GM12878 (cell line): ENCODE measurements at regions not wholly inside any gene's neighbourhood (a gene's known extent, or its start where the extent isn't known, plus 50 kb on each side); places are given as distances from the start of the nearest gene placed in this dataset.

Experiments
- ATAC-seq: fragments of 200-7000 bp; cut with Tn5 transposase; 3 replicates; pipeline ENCODE4 v1.9.1; 2020; ENCODE audit warnings: mild to moderate bottlenecking, moderate library complexity
- BruUV-seq: library from RNA; stranded (reverse); fragments of 400-500 nt; replicated peaks from 2 replicates; lab custom pipeline; 2021; lab: Mats Ljungman, UMichigan
- CTCF ChIA-PET: fragments of 300-600 bp; sonication (Branson Sonifier 250); formaldehyde crosslinking; extraction: SDS; loops from one replicate; lab custom pipeline; 2021; ENCODE audit warnings: inconsistent platforms; lab: Yijun Ruan, JAX
- POLR2A ChIA-PET: fragments of 350-600 bp; formaldehyde crosslinking; extraction: SDS; loops from one replicate; lab custom pipeline; 2021; ENCODE audit warnings: inconsistent platforms; lab: Charles Lee
- RAD21 ChIA-PET: fragments of 300-600 bp; sonication (Branson Sonifier 250); formaldehyde crosslinking; loops from one replicate; lab custom pipeline; 2023; ENCODE audit warnings: antibody characterized with exemption; ENCODE audit not compliant: unreplicated experiment; lab: Charles Lee
- SMC1A ChIA-PET: fragments of 300-600 bp; sonication (Branson Sonifier 250); formaldehyde crosslinking; loops from one replicate; lab custom pipeline; 2023; ENCODE audit not compliant: unreplicated experiment, uncharacterized antibody; lab: Charles Lee
- DNase-seq: peaks from one replicate; pipeline ENCODE4 v3.0.0-alpha.2; 2011; ENCODE audit warnings: low read depth, low spot score
- FAIRE-seq: peaks from 3 replicates; lab custom pipeline; 2011; peaks lifted over from hg19 to GRCh38; lab: Jason Lieb, UNC
- H2AFZ ChIP-seq: 2 replicates; pipeline ENCODE4 v1.6.0; 2011; ENCODE audit warnings: low read depth, low read length, control low read depth; ENCODE audit not compliant: control insufficient read depth
- H3K27ac ChIP-seq: 2 replicates; pipeline ENCODE4 v1.5.1; 2011; ENCODE audit warnings: control low read depth; ENCODE audit not compliant: control insufficient read depth, insufficient read depth
- H3K27me3 ChIP-seq, 2 experiments: replicated peaks in 1 of 2; 2 replicates each; pipeline versions ENCODE4 v1.6.0 to v1.6.1; 2011; ENCODE audit warnings: low read length in 1 of 2; ENCODE audit not compliant: control insufficient read depth in 2 of 2, insufficient read depth in 2 of 2
- H3K36me3 ChIP-seq, 2 experiments: 2 replicates each; pipeline ENCODE4 v1.5.1; 2011; ENCODE audit warnings: low read length in 1 of 2; ENCODE audit not compliant: control insufficient read depth in 2 of 2, insufficient read depth in 2 of 2
- H3K4me1 ChIP-seq: 2 replicates; pipeline ENCODE4 v1.6.1; 2011; ENCODE audit warnings: mild to moderate bottlenecking, low read length, moderate library complexity, mixed read lengths; ENCODE audit not compliant: control insufficient read depth, insufficient read depth
- H3K4me2 ChIP-seq: 2 replicates; pipeline ENCODE4 v1.6.0; 2011; ENCODE audit warnings: control low read depth; ENCODE audit not compliant: control insufficient read depth, insufficient read depth
- H3K4me3 ChIP-seq: fragments of 200-600 bp; sonication (generic); 2 replicates; pipeline ENCODE4 v1.5.1; 2016
- H3K79me2 ChIP-seq: 2 replicates; pipeline ENCODE4 v1.6.0; 2011; ENCODE audit warnings: low read length; ENCODE audit not compliant: control insufficient read depth, insufficient read depth
- H3K9ac ChIP-seq: 2 replicates; pipeline ENCODE4 v1.8.0; 2011; ENCODE audit warnings: low read length, control low read depth, mixed read lengths; ENCODE audit not compliant: control insufficient read depth, insufficient read depth
- H3K9me3 ChIP-seq: replicated peaks from 3 replicates; pipeline ENCODE4 v1.5.1; 2011; ENCODE audit warnings: mild to moderate bottlenecking, low read length; ENCODE audit not compliant: control insufficient read depth, insufficient read depth
- H4K20me1 ChIP-seq: 2 replicates; pipeline ENCODE4 v1.6.0; 2011; ENCODE audit not compliant: control insufficient read depth, insufficient read depth
- CHD2 ChIP-seq: IDR thresholded peaks from 2 replicates; pipeline ENCODE4 v1.6.1; 2011; ENCODE audit warnings: low read depth, low read length, improper control_type of control experiment, borderline replicate concordance
- CREB1 ChIP-seq: IDR thresholded peaks from 2 replicates; pipeline ENCODE4 v1.6.1; 2012; ENCODE audit warnings: low read depth, mild to moderate bottlenecking, inconsistent platforms
- E2F8 ChIP-seq: fragments of 450-650 bp; IDR thresholded peaks from 2 replicates; pipeline ENCODE4 v1.6.1; 2018; ENCODE audit warnings: mild to moderate bottlenecking, low read depth, moderate library complexity; ENCODE audit not compliant: partially characterized antibody
- EGR1 ChIP-seq, 2 experiments: IDR thresholded peaks; 1 replicate in 1 of 2; 2 replicates in 1 of 2; pipeline ENCODE4 v1.6.1; 2011 to 2012; ENCODE audit warnings: low read depth in 2 of 2, low read length in 2 of 2, borderline replicate concordance in 1 of 2, mild to moderate bottlenecking in 1 of 2, moderate library complexity in 1 of 2
- HSF1 ChIP-seq: fragments of 150-350 bp; IDR thresholded peaks from 2 replicates; pipeline ENCODE4 v1.6.1; 2014; ENCODE audit warnings: mild to moderate bottlenecking, low read depth, low read length
- IRF5 ChIP-seq: fragments of 450-650 bp; IDR thresholded peaks from 2 replicates; pipeline ENCODE4 v1.6.1; 2017; ENCODE audit warnings: borderline replicate concordance
- MYC ChIP-seq: IDR thresholded peaks from 2 replicates; pipeline ENCODE4 v1.6.1; 2011; ENCODE audit warnings: mild to moderate bottlenecking, low read length, moderate library complexity, inconsistent platforms; ENCODE audit not compliant: insufficient read depth, insufficient replicate concordance, insufficient read length, severe bottlenecking
- NR2C2 ChIP-seq: IDR thresholded peaks from 2 replicates; pipeline ENCODE4 v1.6.1; 2011; ENCODE audit warnings: borderline replicate concordance, low read depth; ENCODE audit not compliant: control insufficient read depth, insufficient read length
- ZBED1 ChIP-seq: IDR thresholded peaks from 2 replicates; pipeline ENCODE4 v1.6.1; 2016; ENCODE audit warnings: borderline replicate concordance
- WGBS: methylation state at CpG from one replicate; pipeline ENCODE4 v1.1.6; 2016; ENCODE audit warnings: low lambda C conversion rate; ENCODE audit not compliant: insufficient replicate concordance, insufficient coverage; ENCODE audit errors: missing lambda C conversion rate; 5-methylcytosine and 5-hydroxymethylcytosine counted together
- in situ Hi-C: fragments of 300-500 bp; cut with MboI; formaldehyde crosslinking; loops from 9 replicates; pipeline ENCODE4 v1.14.3; 2018; ENCODE audit warnings: mixed read lengths
- intact Hi-C: fragments of 100-400 bp; cut with micrococcal nuclease; formaldehyde crosslinking; loops from one replicate; pipeline ENCODE4 v1.14.2; 2022; ENCODE audit not compliant: unreplicated experiment

- intact Hi-C loops (no loop called here), in situ Hi-C loops (no loop called here)
- no peak overlapping the region for H3K4me3 ChIP-seq
- SMC1A ChIA-PET: no interaction called here
- H3K9ac ChIP-seq: no peak overlapping the region
- no peak for DNase-seq
- no peaks in the 10 kb centered on the region for H3K79me2 ChIP-seq
- no peaks in the 10 kb centered on the region for H3K4me1 ChIP-seq
- H3K4me2 ChIP-seq: no peak overlapping the region
- WGBS: 0% methylated on average over 2 of the region's 2 CpGs
- POLR2A ChIA-PET: no interaction called here
- CTCF ChIA-PET: no interaction called here
- TF ChIP-seq CREB1 (no peak), ZBED1 (no peak), NR2C2 (no peak)
- BruUV-seq: no TSS peak
- H3K27ac ChIP-seq: no peak overlapping the region
- RAD21 ChIA-PET: no interaction called here
- no peaks in the 10 kb centered on the region for H3K36me3 ChIP-seq
- H2AFZ ChIP-seq: no peak overlapping the region
- no peaks in the 10 kb centered on the region for H4K20me1 ChIP-seq
- ATAC-seq: no peak
- FAIRE-seq: no peak
- no peaks in the 10 kb centered on the region for H3K27me3 ChIP-seq
- no peaks in the 10 kb centered on the region for H3K9me3 ChIP-seq
Observed at GRCh38 chr2:22501851-22502250, 883.1 kb upstream of the KLHL29 start.

GRCh38 chr2:22513563-22513962 is 871.4 kb upstream of the KLHL29 start:
- ChIA-PET RAD21 (no interaction called here), CTCF (no interaction called here), POLR2A (no interaction called here), SMC1A (no interaction called here)
- Histone ChIP-seq H3K9ac (no peak overlapping the region), H4K20me1 (no peaks in the 10 kb centered on the region), H3K4me2 (no peak overlapping the region), H3K9me3 (no peaks in the 10 kb centered on the region), H3K79me2 (no peaks in the 10 kb centered on the region), H3K27ac (no peak overlapping the region), H2AFZ (no peak overlapping the region), H3K4me3 (no peak overlapping the region), H3K27me3 (no peaks in the 10 kb centered on the region), H3K4me1 (no peaks in the 10 kb centered on the region), H3K36me3 (no peaks in the 10 kb centered on the region)
- intact Hi-C loops (no loop called here), in situ Hi-C loops (no loop called here)
- FAIRE-seq (no peak), DNase-seq (no peak), ATAC-seq (no peak)
- no TSS peak for BruUV-seq
- WGBS: 0% methylated on average over 4 of the region's 4 CpGs
- TF ChIP-seq HSF1 (no peak), CHD2 (no peak), MYC (no peak), EGR1 (IDR thresholded peaks at IDR 0.05; ENCODE audit: borderline replicate concordance in 1 of 2, low read depth in 2 of 2, low read length in 2 of 2) (no peak), IRF5 (no peak), E2F8 (no peak)
